ENCODE measurements at regions not wholly inside any gene's neighbourhood (a gene's known extent, or its start where the extent isn't known, plus 50 kb on each side); places are given as distances from the start of the nearest gene placed in this dataset.

DNA sequence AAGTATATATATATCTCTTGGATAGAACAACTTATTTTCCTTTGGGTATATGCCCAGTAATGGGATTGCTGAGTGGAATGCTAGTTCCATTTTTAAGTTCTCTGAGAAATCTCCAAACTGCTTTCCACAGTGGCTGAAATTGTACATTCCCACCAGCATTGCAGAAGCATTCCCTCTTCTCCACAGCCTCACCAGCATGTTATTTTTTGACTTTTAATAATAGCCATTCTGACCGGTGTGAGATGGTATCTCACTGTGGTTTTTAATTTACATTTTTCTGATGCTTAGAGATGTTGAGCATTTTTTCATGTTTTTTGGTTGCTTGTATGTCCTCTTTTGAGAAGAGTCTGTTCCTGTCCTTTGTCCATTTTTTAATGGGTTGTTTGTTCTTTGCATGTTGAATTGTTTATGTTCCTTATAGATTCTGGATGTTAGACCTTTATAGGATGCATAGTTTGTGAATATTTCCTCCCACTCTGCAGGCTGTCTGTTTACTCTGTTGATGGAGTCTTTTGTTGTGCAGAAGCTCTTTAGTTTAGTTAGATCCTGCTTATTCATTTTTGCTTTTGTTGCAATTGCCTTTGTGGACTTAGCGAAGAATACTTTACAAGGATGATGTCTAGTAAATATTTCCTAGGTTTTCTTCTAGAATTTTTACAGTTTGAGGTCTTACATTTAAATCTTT is 82.7 kb upstream of the NR2F2 start:
- no peak for DNase-seq (ENCODE audit: low read depth in 3 of 3)

- DNase-seq (ENCODE audit: low read depth in 3 of 3), result no peak
These were observed 78.4 kb upstream of the NR2F2 start for GRCh38 chr15:96252148-96252547.

DNA sequence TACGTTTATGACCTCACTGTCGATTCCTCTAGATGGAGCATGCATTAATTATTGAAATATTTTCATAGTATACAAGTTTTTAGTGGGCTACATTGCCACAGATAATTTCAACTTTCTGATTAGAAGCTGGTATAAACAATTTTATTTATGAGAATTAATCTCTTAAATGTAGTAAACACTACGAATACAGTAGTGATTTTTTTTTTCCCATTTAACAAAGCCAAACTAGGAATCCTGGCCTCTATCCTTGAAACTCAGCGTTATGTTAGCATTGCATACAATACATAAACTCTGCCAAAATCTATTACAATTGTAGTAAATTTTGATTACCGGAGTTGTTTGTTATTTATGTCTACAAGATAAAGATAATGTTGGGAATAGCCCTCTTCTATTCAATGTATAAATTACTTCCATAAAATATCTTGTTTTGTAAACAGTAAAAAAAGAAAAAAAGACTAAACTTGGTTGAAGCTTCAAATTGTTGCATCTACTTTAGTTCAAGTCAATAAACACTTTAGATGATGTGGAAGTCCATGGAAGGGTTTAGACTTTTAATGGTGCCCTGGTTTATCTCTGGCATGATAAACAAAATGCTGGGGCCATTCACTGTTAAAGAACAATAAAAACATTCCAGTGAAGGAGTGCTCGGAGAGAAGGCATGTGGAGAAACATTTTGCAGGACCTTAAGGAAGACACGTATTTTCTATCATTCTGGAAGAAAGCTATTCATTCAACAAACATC is 77.3 kb upstream of the NR2F2 start:
- no peak for DNase-seq (ENCODE audit: low read depth in 3 of 3)

DNA sequence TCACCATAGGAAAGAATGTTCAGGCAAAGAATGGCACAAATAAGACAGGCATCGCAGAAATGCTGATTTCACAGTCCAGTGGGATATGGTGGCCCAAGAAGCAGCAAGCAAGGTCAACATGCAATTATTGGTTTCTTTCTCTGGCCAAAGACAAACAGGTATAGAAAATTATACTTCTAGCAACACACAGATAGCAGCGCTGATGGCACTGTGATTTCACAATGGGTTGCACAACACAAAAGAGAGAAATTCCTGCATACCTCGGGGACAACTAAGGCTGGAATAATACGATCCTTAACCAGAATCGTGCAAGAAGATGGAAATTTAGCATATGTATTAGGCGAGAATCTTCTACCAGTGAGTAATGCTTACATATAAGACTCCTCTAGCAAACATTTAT is 76.3 kb upstream of the NR2F2 start:
- no peak for DNase-seq (ENCODE audit: low read depth in 3 of 3)

DNA sequence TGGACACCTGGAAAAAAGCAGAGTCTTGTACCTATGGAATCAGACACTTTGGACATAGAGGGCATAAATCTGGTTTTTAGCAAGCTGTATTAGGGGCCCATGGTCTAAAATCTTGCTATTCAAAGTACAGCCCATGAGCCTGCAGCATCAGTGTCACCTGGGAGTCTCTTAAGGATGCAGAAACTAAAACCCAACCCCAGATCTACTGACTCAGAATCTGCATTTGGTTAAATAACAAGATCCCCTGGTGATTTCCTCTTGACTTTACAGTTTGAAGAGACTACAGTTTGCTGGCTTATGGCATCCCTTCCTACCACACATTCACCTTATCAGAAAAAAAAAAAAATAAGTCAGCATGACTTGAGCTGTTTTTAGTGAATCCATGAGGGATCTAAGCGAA is 74.9 kb upstream of the NR2F2 start:
- DNase-seq (ENCODE audit: low read depth in 3 of 3), result no peak

DNA sequence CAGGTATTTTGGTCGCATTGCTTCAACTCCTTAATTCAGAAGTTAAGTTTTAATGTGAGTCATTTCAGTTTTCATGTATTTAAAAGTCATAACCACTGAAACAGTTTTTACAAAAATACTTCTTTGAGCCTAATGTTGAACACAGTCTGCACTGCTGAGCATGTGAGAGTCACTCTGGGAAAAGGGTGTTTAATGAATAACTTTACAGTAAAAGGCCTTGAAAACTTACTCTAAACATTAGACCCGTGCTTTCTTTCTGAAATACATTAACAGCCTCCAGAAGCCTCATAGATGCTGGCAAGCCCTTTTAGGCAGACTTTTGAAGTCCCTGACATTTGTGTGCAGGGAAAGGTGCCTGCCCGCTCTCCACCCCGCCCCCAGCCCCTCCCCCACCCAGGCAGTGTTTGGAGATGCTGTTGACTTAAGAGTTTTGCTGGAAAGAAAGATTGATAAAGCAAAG is 68.9 kb upstream of the NR2F2 start:
- no peak for DNase-seq (ENCODE audit: low read depth in 3 of 3)

DNA sequence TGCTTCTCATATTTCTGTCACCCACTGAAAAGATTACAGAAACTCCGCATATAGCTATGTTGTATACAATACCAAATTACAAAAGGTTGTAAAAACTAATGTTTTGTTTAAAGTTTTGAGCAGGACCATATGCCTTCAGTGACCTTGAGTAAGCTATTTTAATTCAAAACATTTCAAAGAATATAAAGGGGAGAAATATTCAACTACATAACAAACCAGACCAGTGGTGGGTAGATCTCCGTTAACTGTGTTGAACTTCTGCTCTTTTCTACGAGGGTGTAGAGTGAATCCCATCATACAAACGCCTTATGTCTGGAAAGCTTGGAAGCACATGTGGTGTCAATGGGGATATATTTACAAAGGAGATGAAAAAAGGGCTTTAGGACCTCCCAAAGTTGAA is 68.4 kb upstream of the NR2F2 start:
- no peak for DNase-seq (ENCODE audit: low read depth in 3 of 3)

DNA sequence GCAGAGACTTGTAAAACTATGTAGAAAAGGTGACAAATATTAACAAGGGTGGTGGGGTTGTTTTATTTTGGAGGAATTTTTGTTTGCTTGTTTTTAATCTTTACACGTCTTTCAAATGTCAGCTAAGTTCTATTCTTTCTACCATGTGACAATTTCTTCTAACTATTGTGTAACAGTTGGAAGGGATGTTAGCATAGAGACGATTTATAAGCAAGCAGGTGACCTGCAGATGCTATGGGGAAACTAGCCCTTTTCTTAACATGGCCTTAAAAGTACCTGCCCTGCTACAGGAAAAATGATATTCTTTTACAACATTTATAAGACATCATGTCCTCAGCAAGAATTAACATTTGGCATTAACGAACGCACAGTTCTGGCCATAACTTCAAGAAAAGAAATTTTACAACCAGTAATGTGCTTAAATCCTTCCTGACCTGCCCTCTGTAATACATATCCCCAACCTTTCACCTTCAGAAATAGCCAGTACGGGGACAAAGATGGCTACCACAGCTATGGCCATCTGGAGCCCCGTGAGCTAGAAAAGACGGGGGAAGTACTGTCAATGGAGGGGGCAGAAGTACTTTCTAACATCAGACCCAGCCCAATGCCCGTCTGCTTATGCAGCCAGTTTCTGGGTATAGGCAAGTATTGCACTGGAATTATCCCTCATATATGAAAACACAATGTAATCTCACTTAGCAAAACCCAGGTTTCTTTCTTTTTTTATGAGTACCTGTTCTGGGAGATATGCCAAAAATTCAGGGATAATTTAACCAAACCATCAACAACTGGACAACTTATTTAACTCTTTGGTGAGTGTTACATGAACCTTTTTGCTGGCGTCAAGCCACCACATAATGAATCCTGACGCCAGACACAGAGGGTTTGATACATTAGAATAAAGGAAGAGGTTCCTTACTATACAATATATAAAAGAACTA is 67.7 kb upstream of the NR2F2 start:
- no peak for DNase-seq (ENCODE audit: low read depth in 3 of 3)

DNA sequence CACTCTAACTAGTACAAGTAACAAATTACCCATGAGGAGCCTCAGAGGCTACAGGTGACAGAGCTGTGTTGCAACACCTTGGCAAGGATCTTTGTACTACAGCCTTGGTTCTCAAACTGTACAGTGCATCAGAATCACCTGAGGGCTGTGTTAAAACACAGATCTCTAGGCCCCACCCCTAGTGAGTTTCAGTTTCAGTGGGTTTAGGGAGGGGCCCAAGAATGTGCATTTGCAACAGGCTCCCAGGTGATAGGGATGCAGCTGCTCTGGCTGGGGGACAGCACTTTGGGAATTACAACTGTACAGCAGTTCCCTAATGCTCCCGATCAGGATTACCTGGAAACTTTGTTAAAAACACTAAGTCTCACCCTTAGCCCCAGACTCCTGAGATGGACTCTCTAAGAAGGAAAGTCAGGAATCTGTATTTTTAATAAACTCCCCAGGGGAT is 66.1 kb upstream of the NR2F2 start:
- no peak for DNase-seq (ENCODE audit: low read depth in 3 of 3)

DNA sequence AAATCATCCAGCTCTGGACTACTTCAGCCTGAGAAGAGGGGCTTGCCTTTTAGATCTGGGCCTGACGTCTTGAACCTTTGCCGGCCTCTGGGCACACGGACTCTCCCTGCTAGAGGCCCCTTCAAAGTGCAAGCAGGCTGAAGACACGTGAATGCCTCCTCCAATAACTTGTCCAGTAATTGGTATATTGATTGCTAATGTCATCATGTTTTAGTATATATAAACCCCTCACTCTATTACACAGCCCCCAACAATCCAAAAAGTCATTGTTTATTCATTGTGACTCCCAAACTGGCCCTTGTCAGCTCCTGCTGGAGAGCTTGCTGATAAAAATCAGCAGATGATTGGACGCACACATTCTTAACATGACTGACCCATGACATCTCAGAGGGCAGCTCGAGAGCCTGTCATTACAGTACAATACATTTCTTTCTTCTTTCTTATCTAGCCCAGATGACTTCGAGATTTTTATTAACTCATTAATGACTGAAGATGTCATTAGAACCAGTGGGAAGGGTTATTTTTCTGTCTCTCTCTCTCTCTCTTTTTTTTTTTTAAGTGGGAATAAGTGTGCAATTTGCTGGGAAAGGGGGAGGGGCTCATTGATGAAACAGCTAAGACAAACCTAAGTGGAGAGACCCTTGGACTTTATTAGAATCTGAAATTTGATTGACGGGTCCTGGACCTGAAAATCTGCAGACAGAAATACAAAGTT is 65.5 kb upstream of the NR2F2 start:
- no peak for DNase-seq (ENCODE audit: low read depth in 3 of 3)

GRCh38 chr15:96266456-96266855 is 64.0 kb upstream of the NR2F2 start:
- no peak for DNase-seq (ENCODE audit: low read depth in 3 of 3)

GRCh38 chr15:96267463-96267862 is 63.0 kb upstream of the NR2F2 start:
- DNase-seq (ENCODE audit: low read depth in 3 of 3), result no peak

DNA sequence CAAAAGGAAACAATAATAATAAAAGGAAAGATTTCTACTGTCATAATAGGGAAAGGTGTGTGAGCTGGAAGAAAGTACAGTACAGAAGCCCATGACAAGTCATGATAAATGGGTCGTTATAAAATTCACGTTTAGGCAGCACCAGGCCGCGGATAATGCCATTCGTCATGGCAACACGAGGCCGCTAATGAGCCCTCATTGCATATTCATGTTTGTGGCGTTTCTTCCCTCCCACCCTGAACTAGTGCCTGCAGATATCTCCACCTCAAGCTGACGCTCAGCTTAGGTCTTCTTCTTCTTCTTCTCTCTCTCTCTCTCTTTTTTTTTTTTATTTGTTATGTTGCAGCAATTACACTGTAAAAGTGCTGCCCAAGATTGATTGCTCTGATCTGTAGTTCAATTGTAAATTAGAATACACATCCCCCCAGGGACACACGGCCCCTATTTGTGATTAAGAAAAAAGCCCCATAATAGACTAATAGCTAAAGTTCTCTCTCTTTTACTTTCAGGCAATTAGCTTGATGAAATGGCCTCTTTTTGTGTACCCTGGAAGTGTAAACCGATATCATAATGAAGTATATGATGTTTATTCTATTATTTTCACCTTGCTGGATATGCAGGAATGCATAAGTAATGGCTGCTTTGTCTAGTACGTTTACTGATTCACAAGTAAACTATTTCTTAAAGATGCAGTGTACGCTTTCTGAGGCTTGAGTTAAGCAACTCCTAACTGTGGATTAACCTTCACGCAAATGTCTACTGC is 61.9 kb upstream of the NR2F2 start:
- no peak for DNase-seq (ENCODE audit: low read depth in 3 of 3)

- DNase-seq (ENCODE audit: low read depth in 3 of 3), result no peak
These were observed 59.8 kb upstream of the NR2F2 start for GRCh38 chr15:96270581-96271172.

DNA sequence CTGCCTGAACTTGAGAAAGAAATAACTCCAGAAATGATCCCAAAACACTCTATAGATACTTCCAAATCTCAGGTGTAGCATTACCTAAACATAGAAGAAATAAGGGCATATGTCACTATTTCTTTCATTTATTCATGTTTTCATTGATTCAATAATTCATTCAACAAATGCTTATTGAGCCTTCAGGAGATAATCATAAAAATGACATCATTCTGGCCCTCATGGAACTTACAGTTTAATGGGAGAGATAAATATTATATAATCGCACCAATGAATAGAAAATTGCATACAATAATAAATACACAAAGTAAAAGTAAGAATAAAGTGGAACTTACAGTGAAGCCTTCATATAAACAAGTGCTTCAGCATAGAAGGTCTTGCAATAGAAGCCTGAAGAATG is 58.1 kb upstream of the NR2F2 start:
- DNase-seq (ENCODE audit: low read depth in 3 of 3), result no peak

DNA sequence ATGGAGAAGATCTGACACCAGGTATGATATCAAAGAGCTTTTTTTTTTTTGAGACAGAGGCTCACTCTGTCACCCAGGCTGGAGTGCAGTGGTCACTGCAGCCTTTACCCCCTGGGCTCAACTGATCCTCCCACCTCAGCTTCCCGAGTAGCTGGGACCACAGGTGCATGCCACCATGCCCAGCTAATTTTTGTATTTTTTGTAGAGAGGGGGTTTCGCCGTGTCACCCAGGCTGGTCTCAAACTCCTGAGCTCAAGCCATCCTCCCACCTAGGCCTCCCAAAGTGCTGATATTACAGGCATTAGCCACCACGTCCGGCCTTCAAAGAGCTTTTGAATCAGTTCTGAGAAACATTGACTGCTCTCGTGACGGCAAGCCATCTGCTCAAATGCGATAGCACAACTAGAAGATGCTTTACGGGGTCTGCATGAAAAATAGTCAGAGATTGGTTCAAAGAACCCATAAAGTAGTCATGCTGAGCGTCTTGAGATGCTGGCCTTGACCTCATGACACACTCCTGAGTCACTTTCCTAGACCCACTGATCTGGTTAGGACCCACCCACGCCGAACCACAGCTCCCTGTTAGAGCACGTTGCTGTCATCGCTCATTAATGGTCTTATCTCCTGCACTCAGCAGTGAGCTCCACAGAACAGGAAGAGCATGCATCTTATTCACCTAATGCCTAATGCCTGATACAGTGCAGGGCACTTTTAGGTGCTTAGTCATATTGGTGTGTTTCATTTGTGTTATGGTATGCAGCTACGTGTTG is 57.0 kb upstream of the NR2F2 start:
- DNase-seq (ENCODE audit: low read depth in 3 of 3), result no peak

- DNase-seq (ENCODE audit: low read depth in 3 of 3), result no peak
These were observed 56.4 kb upstream of the NR2F2 start for GRCh38 chr15:96274087-96274440.

GRCh38 chr15:96274698-96275097 is 55.8 kb upstream of the NR2F2 start:
- DNase-seq (ENCODE audit: low read depth in 3 of 3), result no peak

- DNase-seq (ENCODE audit: low read depth in 3 of 3), result no peak
These were observed 53.9 kb upstream of the NR2F2 start for GRCh38 chr15:96276438-96277210.
